Spleen (tissue), 11 donors: ENCODE measurements at regions not wholly inside any gene's neighbourhood (a gene's known extent, or its start where the extent isn't known, plus 50 kb on each side); places are given as distances from the start of the nearest gene placed in this dataset.
"Not testable (repeated sequence)": the region's sequence is repeated elsewhere in the genome, so short reads cannot be mapped to it uniquely, and the experiment has no call there.

Source experiments
- DNase-seq: peaks from one replicate; pipeline ENCODE4 v3.0.0-alpha.2; 2020
- H3K27ac ChIP-seq, 8 donors: fragments of 200-600 bp; sonication (generic) in 7 of 8; 1 replicate in 4 of 8; 2 replicates in 4 of 8; pipeline versions ENCODE4 v1.5.0 to v1.8.0; 2016 to 2021; ENCODE audit warnings: inconsistent platforms in 4 of 8, mild to moderate bottlenecking in 4 of 8, moderate library complexity in 1 of 8
- H3K27me3 ChIP-seq, 7 donors: fragments of 200-600 bp; sonication (generic) in 6 of 7; replicated peaks in 1 of 7; 1 replicate in 4 of 7; 2 replicates in 3 of 7; pipeline versions ENCODE4 v1.5.0 to v1.8.0; 2016 to 2021; ENCODE audit warnings: inconsistent platforms in 3 of 7, mild to moderate bottlenecking in 1 of 7
- H3K36me3 ChIP-seq, 6 donors: fragments of 200-600 bp; sonication (generic) in 5 of 6; 1 replicate in 4 of 6; 2 replicates in 2 of 6; pipeline versions ENCODE4 v1.5.0 to v1.8.0; 2016 to 2021; ENCODE audit warnings: inconsistent platforms in 2 of 6
- H3K4me1 ChIP-seq, 6 donors: fragments of 200-600 bp; sonication (generic) in 5 of 6; 1 replicate in 3 of 6; 2 replicates in 3 of 6; pipeline versions ENCODE4 v1.5.0 to v1.8.0; 2016 to 2021; ENCODE audit warnings: inconsistent platforms in 3 of 6
- H3K4me3 ChIP-seq, 8 donors: fragments of 200-600 bp; sonication (generic) in 7 of 8; 1 replicate in 4 of 8; 2 replicates in 4 of 8; pipeline versions ENCODE4 v1.5.0 to v1.8.0; 2016 to 2021; ENCODE audit warnings: inconsistent platforms in 4 of 8, mild to moderate bottlenecking in 4 of 8, moderate library complexity in 2 of 8
- H3K9me3 ChIP-seq, 8 donors: fragments of 200-600 bp; sonication (generic) in 7 of 8; 1 replicate in 4 of 8; 2 replicates in 4 of 8; pipeline versions ENCODE4 v1.5.0 to v1.8.0; 2016 to 2021; ENCODE audit warnings: inconsistent platforms in 4 of 8
- POLR2A ChIP-seq, 3 donors: fragments of 450-650 bp; IDR thresholded peaks; one replicate each; pipeline ENCODE4 v1.5.1; 2017; ENCODE audit warnings: antibody characterized with exemption in 3 of 3, mild to moderate bottlenecking in 1 of 3
- POLR2AphosphoS5 ChIP-seq, 3 donors: sonication (generic); formaldehyde crosslinking; IDR thresholded peaks; one replicate each; pipeline ENCODE4 v1.5.1; 2017; ENCODE audit warnings: antibody characterized with exemption in 3 of 3
- WGBS, 5 donors: extraction: QIAGEN DNeasy Blood & Tissue Kit in 3 of 5; methylation state at CpG; one replicate each; pipeline versions ENCODE4 v1.1.5 to v1.1.7; 2013 to 2018; 5-methylcytosine and 5-hydroxymethylcytosine counted together
- intact Hi-C: fragments of 100-400 bp; cut with DNase I; formaldehyde crosslinking; loops from one replicate; pipeline ENCODE4 v1.15.0; 2023; ENCODE audit warnings: low total_unique reads
- TF ChIP-seq, protein P1 (sequence below), 11 experiments: fragments of 200-600 bp in 7 of 11; fragments of 450-650 bp in 4 of 11; sonication (generic) in 4 of 11; IDR thresholded peaks in 8 of 11; conservative IDR thresholded peaks in 3 of 11; 1 replicate in 7 of 11; 2 replicates in 4 of 11; pipeline versions ENCODE4 v1.4.0 to v1.8.0; 2016 to 2021; ENCODE audit warnings: antibody characterized with exemption in 11 of 11, inconsistent platforms in 4 of 11, mild to moderate bottlenecking in 1 of 11
- donor health status: healthy with polysubstance abuse.
- donor health status: DM: no; HTN: no; CAD: no; lungs with moderate emphysema.
- donor health status: DM: no; HTN: no; CAD: no.
- donor health status: Bipolar disorder and iron deficiency.
- donor health status: healthy.
- donor health status: DM: no; HTN: no; CAD: no.
- donor health status: DM: yes; HTN: yes; CAD: no.

DNA sequence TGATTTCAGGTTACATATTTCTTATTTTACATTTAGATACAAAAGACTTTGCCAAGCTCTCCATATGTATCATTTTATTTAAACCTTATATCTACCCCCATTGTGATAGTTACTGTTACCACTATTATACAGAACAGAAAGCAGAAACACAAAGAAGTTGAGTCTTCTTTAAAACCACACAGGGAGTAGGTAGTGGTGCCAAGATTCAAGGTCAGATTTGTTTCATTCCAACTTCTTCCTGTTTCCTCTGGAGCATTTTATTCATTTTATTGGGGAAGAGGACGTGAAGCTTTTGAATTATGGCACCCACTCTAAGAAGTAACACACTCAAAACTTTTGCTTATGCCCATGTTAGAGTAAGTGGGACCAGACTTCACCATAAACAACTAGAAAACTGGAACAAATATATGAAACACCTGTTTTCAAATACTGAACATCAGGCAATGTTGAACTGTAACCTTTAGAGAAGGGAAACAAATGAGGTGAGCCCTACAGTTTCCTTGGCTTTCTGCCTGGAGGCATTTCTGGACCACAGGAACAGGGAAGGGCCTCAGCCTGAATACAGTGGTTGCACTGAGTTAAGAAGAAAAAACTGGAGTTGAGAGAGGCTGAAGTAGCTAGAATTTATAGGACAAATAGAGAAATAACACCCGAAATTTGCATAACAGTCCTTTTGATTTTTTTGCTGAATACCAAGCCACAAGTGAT is 160.4 kb upstream of the SSTR1 start:
- H3K9me3 ChIP-seq: peaks cover 0 to 21% (median 0%) of the 10 kb centered on the region in 8 donors
- no peaks in the 10 kb centered on the region for H3K36me3 ChIP-seq
- TF ChIP-seq, protein P1, sequence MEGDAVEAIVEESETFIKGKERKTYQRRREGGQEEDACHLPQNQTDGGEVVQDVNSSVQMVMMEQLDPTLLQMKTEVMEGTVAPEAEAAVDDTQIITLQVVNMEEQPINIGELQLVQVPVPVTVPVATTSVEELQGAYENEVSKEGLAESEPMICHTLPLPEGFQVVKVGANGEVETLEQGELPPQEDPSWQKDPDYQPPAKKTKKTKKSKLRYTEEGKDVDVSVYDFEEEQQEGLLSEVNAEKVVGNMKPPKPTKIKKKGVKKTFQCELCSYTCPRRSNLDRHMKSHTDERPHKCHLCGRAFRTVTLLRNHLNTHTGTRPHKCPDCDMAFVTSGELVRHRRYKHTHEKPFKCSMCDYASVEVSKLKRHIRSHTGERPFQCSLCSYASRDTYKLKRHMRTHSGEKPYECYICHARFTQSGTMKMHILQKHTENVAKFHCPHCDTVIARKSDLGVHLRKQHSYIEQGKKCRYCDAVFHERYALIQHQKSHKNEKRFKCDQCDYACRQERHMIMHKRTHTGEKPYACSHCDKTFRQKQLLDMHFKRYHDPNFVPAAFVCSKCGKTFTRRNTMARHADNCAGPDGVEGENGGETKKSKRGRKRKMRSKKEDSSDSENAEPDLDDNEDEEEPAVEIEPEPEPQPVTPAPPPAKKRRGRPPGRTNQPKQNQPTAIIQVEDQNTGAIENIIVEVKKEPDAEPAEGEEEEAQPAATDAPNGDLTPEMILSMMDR (IDR thresholded peaks at IDR 0.05 in 8 of 11, conservative IDR thresholded peaks at IDR 0.05 in 3 of 11): no peak
- no peak for TF ChIP-seq POLR2AphosphoS5 (IDR thresholded peaks at IDR 0.05)
- TF ChIP-seq POLR2A (IDR thresholded peaks at IDR 0.05): no peak
- DNase-seq: no peak
- 44 to 69% (median 58%) methylated on average over 2 of the region's 2 CpGs for WGBS, 5 donors
- H3K4me3 ChIP-seq: no peak overlapping the region
- no peaks in the 10 kb centered on the region for H3K27me3 ChIP-seq
- H3K27ac ChIP-seq: no peak overlapping the region
- intact Hi-C loops: no loop called here
- no peaks in the 10 kb centered on the region for H3K4me1 ChIP-seq

DNA sequence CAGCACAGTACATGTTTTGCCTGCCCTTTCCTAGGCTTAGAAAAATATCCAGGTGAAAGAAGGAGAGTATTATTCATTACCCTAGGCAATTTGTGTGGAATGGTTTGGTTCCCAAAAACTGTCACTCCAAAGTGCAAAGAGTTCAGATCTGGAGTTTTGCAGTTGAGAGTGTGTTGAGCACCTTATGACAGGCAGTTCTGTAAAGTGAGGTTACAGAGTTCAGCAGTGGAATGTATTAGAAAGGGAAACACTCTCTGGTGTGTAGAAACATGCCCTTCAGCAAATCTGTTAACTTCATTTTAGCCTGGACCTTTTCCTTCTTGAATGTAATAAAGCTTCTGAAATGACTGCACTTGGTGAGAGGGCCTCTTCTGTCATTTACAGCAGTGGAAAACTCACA is 154.0 kb upstream of the SSTR1 start:
- intact Hi-C loops: no loop called here
- DNase-seq: no peak
- TF ChIP-seq POLR2AphosphoS5 (IDR thresholded peaks at IDR 0.05) (no peak), POLR2A (IDR thresholded peaks at IDR 0.05) (no peak)
- TF ChIP-seq, protein P1 (IDR thresholded peaks at IDR 0.05 in 8 of 11, conservative IDR thresholded peaks at IDR 0.05 in 3 of 11): no peak
- Histone ChIP-seq H3K4me3 (no peak overlapping the region), H3K9me3 (peaks cover 0 to 10% (median 0%) of the 10 kb centered on the region in 8 donors), H3K4me1 (no peaks in the 10 kb centered on the region), H3K27me3 (no peaks in the 10 kb centered on the region), H3K36me3 (no peaks in the 10 kb centered on the region), H3K27ac (no peak overlapping the region)

DNA sequence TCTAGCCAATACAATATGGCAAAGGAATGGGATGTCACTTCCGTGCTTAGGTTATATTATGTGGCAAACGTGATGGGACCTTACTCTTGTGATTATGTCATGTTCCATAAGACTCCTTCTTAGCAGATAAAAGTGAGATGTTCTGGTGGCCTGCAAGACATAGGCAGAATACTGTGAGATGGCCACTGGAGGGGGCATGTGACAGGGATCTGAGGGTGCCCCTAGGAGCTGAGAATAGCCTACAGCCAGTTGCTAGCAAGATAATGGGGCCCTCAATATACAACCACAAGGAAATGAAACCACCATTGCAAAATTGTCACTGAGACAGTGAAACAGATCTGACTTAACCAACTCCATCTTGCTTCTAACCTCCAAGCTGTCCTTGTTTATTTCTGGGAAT is 151.4 kb upstream of the SSTR1 start:
- Histone ChIP-seq H3K27ac (no peak overlapping the region), H3K4me1 (no peaks in the 10 kb centered on the region), H3K36me3 (no peaks in the 10 kb centered on the region), H3K27me3 (no peaks in the 10 kb centered on the region), H3K4me3 (no peak overlapping the region), H3K9me3 (peaks cover 0 to 26% (median 8%) of the 10 kb centered on the region in 8 donors)
- 73 to 89% (median 77%) methylated on average over 2 of the region's 2 CpGs for WGBS, 5 donors
- intact Hi-C loops: no loop called here
- TF ChIP-seq POLR2AphosphoS5 (IDR thresholded peaks at IDR 0.05) (no peak), POLR2A (IDR thresholded peaks at IDR 0.05) (no peak)
- TF ChIP-seq, protein P1 (IDR thresholded peaks at IDR 0.05 in 8 of 11, conservative IDR thresholded peaks at IDR 0.05 in 3 of 11): no peak
- DNase-seq: no peak

DNA sequence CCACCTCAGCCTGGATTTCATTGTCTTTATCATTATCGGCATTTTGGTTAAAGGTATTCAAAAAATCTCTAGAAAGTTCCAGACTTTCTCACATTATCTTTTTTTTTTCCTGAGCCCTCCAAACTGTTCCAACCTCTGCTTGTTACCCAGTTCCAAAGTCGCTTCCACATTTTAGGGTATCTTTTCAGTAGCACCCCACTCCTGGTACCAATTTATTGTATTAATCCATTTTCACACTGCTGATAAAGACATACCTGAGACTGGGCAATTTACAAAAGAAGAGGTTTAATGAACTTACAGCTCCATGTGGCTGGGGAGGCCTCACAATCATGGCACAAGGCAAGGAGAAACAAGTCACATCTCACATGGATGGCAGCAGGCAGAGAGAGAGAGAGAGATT is 145.5 kb upstream of the SSTR1 start:
- H3K27me3 ChIP-seq, H3K36me3 ChIP-seq, DNase-seq, H3K4me3 ChIP-seq, intact Hi-C loops: not testable (repeated sequence)
- 63 to 95% (median 90%) methylated on average over 2 of the region's 2 CpGs for WGBS, 5 donors
- Histone ChIP-seq H3K27ac (peak overlapping the region in 1 of 8 donors; percentile 88), H3K9me3 (peaks cover 6 to 50% (median 27%) of the 10 kb centered on the region in 8 donors), H3K4me1 (peaks cover 0 to 18% (median 0%) of the 10 kb centered on the region in 6 donors)
